Amygdala (tissue), 56 donors: ENCODE measurements at regions not wholly inside any gene's neighbourhood (a gene's known extent, or its start where the extent isn't known, plus 50 kb on each side); places are given as distances from the start of the nearest gene placed in this dataset.
"Not testable (repeated sequence)": the region's sequence is repeated elsewhere in the genome, so short reads cannot be mapped to it uniquely, and the experiment has no call there.

Source experiments
- DNase-seq, 56 donors: peaks; one replicate each; lab custom pipeline; 2025; lab: John Stamatoyannopoulos, UW

GRCh38 chr12:59517522-59517921, 78.3 kb upstream of the SLC16A7 start:
- DNase-seq, result no peak

- DNase-seq, result no peak
Observed at GRCh38 chr12:59500915-59501314, 94.9 kb upstream of the SLC16A7 start.

GRCh38 chr12:59500335-59500734, 95.5 kb upstream of the SLC16A7 start:
- DNase-seq, result no peak

GRCh38 chr12:59499774-59500173, 96.1 kb upstream of the SLC16A7 start:
- no peak for DNase-seq

GRCh38 chr12:59494617-59495016, 101.2 kb upstream of the SLC16A7 start:
- no peak for DNase-seq

- DNase-seq, result no peak
Observed at GRCh38 chr12:59491877-59492276, 104.0 kb upstream of the SLC16A7 start.

GRCh38 chr12:59486827-59487226, 109.0 kb upstream of the SLC16A7 start:
- DNase-seq, result no peak

- DNase-seq, result no peak
Observed at GRCh38 chr12:59484575-59484974, 111.3 kb upstream of the SLC16A7 start.

- not testable (repeated sequence) for DNase-seq
Observed at GRCh38 chr12:59474236-59474635, 121.6 kb upstream of the SLC16A7 start.

- no peak for DNase-seq
Observed at GRCh38 chr12:59472273-59472672, 123.6 kb upstream of the SLC16A7 start.

- DNase-seq, result no peak
Observed at GRCh38 chr12:59459966-59460660, 135.7 kb upstream of the SLC16A7 start.

- DNase-seq, result no peak
Observed at GRCh38 chr12:59453475-59453874, 142.4 kb upstream of the SLC16A7 start.

GRCh38 chr12:59452746-59453145, 143.1 kb upstream of the SLC16A7 start:
- no peak for DNase-seq

- no peak for DNase-seq
Observed at GRCh38 chr12:59452259-59452658, 143.6 kb upstream of the SLC16A7 start.

- no peak for DNase-seq
Observed at GRCh38 chr12:59446116-59446515, 149.7 kb upstream of the SLC16A7 start.

GRCh38 chr12:59444932-59445331, 150.9 kb upstream of the SLC16A7 start:
- no peak for DNase-seq

GRCh38 chr12:59432057-59432456, 163.8 kb upstream of the SLC16A7 start:
- no peak for DNase-seq

GRCh38 chr12:59431266-59431665, 164.6 kb upstream of the SLC16A7 start:
- peak in 1 of 56 donors; percentile 5 for DNase-seq

- no peak for DNase-seq
Observed at GRCh38 chr12:59429766-59430165, 166.1 kb upstream of the SLC16A7 start.

- no peak for DNase-seq
Observed at GRCh38 chr12:59425798-59426197, 170.0 kb upstream of the SLC16A7 start.

- DNase-seq, result not testable (repeated sequence)
Observed at GRCh38 chr12:59424666-59425065, 171.2 kb upstream of the SLC16A7 start.

- no peak for DNase-seq
Observed at GRCh38 chr12:59414051-59414450, 181.8 kb upstream of the SLC16A7 start.

- no peak for DNase-seq
Observed at GRCh38 chr12:59408431-59408830, 187.4 kb upstream of the SLC16A7 start.
